HepG2 (cell line): ENCODE measurements at regions not wholly inside any gene's neighbourhood (a gene's known extent, or its start where the extent isn't known, plus 50 kb on each side); places are given as distances from the start of the nearest gene placed in this dataset.

Source experiments
- ATM ChIP-seq: fragments of 450-650 bp; IDR thresholded peaks from 2 replicates; pipeline ENCODE4 v1.7.1; 2017; ENCODE audit warnings: mild to moderate bottlenecking, borderline replicate concordance
- DNMT3B ChIP-seq: conservative IDR thresholded peaks from 2 replicates; pipeline ENCODE4 v1.6.1; 2016; ENCODE audit warnings: missing biosample characterization, control low read depth
- FOXM1 ChIP-seq: sonication (generic); formaldehyde crosslinking; IDR thresholded peaks from 2 replicates; pipeline ENCODE4 v1.5.0; 2020; ENCODE audit warnings: missing genetic modification reagents
- FOXO1 ChIP-seq: sonication (generic); formaldehyde crosslinking; IDR thresholded peaks from 2 replicates; pipeline ENCODE4 v1.4.0; 2020; ENCODE audit warnings: missing genetic modification reagents
- JUNB ChIP-seq: sonication (generic); formaldehyde crosslinking; IDR thresholded peaks from 2 replicates; pipeline ENCODE4 v1.8.0; 2022; ENCODE audit warnings: missing genetic modification reagents, mild to moderate bottlenecking, borderline replicate concordance
- KDM4B ChIP-seq: sonication (generic); formaldehyde crosslinking; IDR thresholded peaks from 2 replicates; pipeline ENCODE4 v1.4.0; 2020; ENCODE audit warnings: missing genetic modification reagents
- KLF6 ChIP-seq: IDR thresholded peaks from 2 replicates; pipeline ENCODE4 v1.8.0; 2016; ENCODE audit warnings: missing biosample characterization, missing genetic modification reagents
- NR1H2 ChIP-seq: sonication (generic); formaldehyde crosslinking; IDR thresholded peaks from 2 replicates; pipeline ENCODE4 v1.8.1; 2022; ENCODE audit warnings: low read depth, missing genetic modification reagents, borderline replicate concordance
- PBX3 ChIP-seq: sonication (generic); formaldehyde crosslinking; IDR thresholded peaks from 2 replicates; pipeline ENCODE4 v1.8.1; 2023; ENCODE audit warnings: missing genetic modification reagents, inconsistent platforms, borderline replicate concordance
- PCBP1 ChIP-seq: fragments of 200-400 bp; formaldehyde crosslinking; IDR thresholded peaks from 2 replicates; pipeline ENCODE4 v1.6.1; 2017; ENCODE audit warnings: mild to moderate bottlenecking, low read depth, low read length, borderline replicate concordance
- REPIN1 ChIP-seq: sonication (generic); formaldehyde crosslinking; IDR thresholded peaks from 2 replicates; pipeline ENCODE4 v1.8.0; 2022; ENCODE audit warnings: missing genetic modification reagents, low read depth, mild to moderate bottlenecking, borderline replicate concordance
- SOX13 ChIP-seq, 3 experiments: fragments of 450-650 bp in 1 of 3; sonication (generic) in 1 of 3; formaldehyde crosslinking in 1 of 3; IDR thresholded peaks in 2 of 3; conservative IDR thresholded peaks in 1 of 3; 2 replicates each; pipeline versions ENCODE4 v1.5.0 to v1.6.1; 2016 to 2020; ENCODE audit warnings: antibody characterized with exemption in 1 of 3, mild to moderate bottlenecking in 1 of 3, missing compliant biosample characterization in 1 of 3, missing genetic modification reagents in 1 of 3, moderate library complexity in 1 of 3
- ZBTB14 ChIP-seq: sonication (generic); formaldehyde crosslinking; IDR thresholded peaks from 2 replicates; pipeline ENCODE4 v1.4.0; 2020; ENCODE audit warnings: missing genetic modification reagents
- ZHX1 ChIP-seq: sonication (generic); formaldehyde crosslinking; IDR thresholded peaks from 2 replicates; pipeline ENCODE4 v1.8.1; 2022; ENCODE audit warnings: low read depth, mild to moderate bottlenecking, missing genetic modification reagents
- ZMAT5 ChIP-seq: sonication (generic); formaldehyde crosslinking; IDR thresholded peaks from 2 replicates; pipeline ENCODE4 v1.5.0; 2020; ENCODE audit warnings: mild to moderate bottlenecking, low read depth, missing genetic modification reagents, borderline replicate concordance
- ZNF274 ChIP-seq: sonication (generic); formaldehyde crosslinking; IDR thresholded peaks from 2 replicates; pipeline ENCODE4 v1.5.1; 2020; ENCODE audit warnings: mild to moderate bottlenecking, missing genetic modification reagents
- ZNF3 ChIP-seq: IDR thresholded peaks from 2 replicates; pipeline ENCODE4 v1.7.0; 2017; ENCODE audit warnings: inconsistent platforms
- ZNF501 ChIP-seq: sonication (generic); formaldehyde crosslinking; IDR thresholded peaks from 2 replicates; pipeline ENCODE4 v1.5.1; 2020; ENCODE audit warnings: mild to moderate bottlenecking, moderate library complexity, missing genetic modification reagents
- ZNF674 ChIP-seq: sonication (generic); formaldehyde crosslinking; IDR thresholded peaks from 2 replicates; pipeline ENCODE4 v1.5.0; 2020; ENCODE audit warnings: low read depth, mild to moderate bottlenecking, missing genetic modification reagents
- ZNF770 ChIP-seq: sonication (generic); formaldehyde crosslinking; IDR thresholded peaks from 2 replicates; pipeline ENCODE4 v1.5.0; 2020; ENCODE audit warnings: mild to moderate bottlenecking, missing genetic modification reagents
- ZNF782 ChIP-seq: sonication (generic); formaldehyde crosslinking; IDR thresholded peaks from 2 replicates; pipeline ENCODE4 v1.4.0; 2020; ENCODE audit warnings: missing genetic modification reagents, mild to moderate bottlenecking, borderline replicate concordance
- ZNF788 ChIP-seq: sonication (generic); formaldehyde crosslinking; IDR thresholded peaks from 2 replicates; pipeline ENCODE4 v1.5.0; 2020; ENCODE audit warnings: mild to moderate bottlenecking, missing genetic modification reagents, borderline replicate concordance

GRCh38 chr2:138421315-138421970 is 80.1 kb upstream of the SPOPL start (continued):
- TF ChIP-seq NR1H2, result no peak
- no peak for TF ChIP-seq PCBP1
- 0 out of 2 replicates have a peak, but pooled peaks have one; percentile 25 for TF ChIP-seq KLF6 (CRISPR knock-in tag)
- TF ChIP-seq ZNF274 (CRISPR knock-in tag), result no peak
- peak; percentile 92; the same call in 1 of the 2 replicates for TF ChIP-seq ATM
- TF ChIP-seq KDM4B (CRISPR knock-in tag), result no peak
- TF ChIP-seq SOX13 (IDR thresholded peaks at IDR 0.05), result no peak
- TF ChIP-seq SOX13 (CRISPR knock-in tag; conservative IDR thresholded peaks at IDR 0.05 in 1 of 2, IDR thresholded peaks at IDR 0.05 in 1 of 2), result peak in 1 of 2 experiments; percentile 73; a peak in 1 of 4 replicates
- TF ChIP-seq JUNB (CRISPR knock-in tag), result peak; percentile 80
- TF ChIP-seq ZNF3 (CRISPR knock-in tag), result 0 out of 2 replicates have a peak, but pooled peaks have one; percentile 15
- no peak for TF ChIP-seq ZNF674 (CRISPR knock-in tag)
- no peak for TF ChIP-seq ZNF788 (CRISPR knock-in tag)
- TF ChIP-seq REPIN1 (CRISPR knock-in tag), result no peak
- TF ChIP-seq ZHX1 (CRISPR knock-in tag), result no peak
- TF ChIP-seq PBX3 (CRISPR knock-in tag), result no peak
- no peak for TF ChIP-seq ZNF782 (CRISPR knock-in tag)
- TF ChIP-seq ZMAT5 (CRISPR knock-in tag), result no peak
- TF ChIP-seq ZBTB14 (CRISPR knock-in tag), result no peak
- no peak for TF ChIP-seq ZNF501 (CRISPR knock-in tag)
- 0 out of 2 replicates have a peak, but pooled peaks have one; percentile 52 for TF ChIP-seq DNMT3B (CRISPR knock-in tag)
- no peak for TF ChIP-seq FOXM1 (CRISPR knock-in tag)
- TF ChIP-seq FOXO1 (CRISPR knock-in tag), result no peak
- no peak for TF ChIP-seq ZNF770 (CRISPR knock-in tag)
